WI38 (cell line): ENCODE measurements at regions not wholly inside any gene's neighbourhood (a gene's known extent, or its start where the extent isn't known, plus 50 kb on each side); places are given as distances from the start of the nearest gene placed in this dataset.

ENCODE experiments used
- H3K4me3 ChIP-seq: 2 replicates; pipeline ENCODE4 v1.5.1; 2011; ENCODE audit warnings: low read depth, mild to moderate bottlenecking, control low read depth, low read length
- CTCF ChIP-seq: IDR thresholded peaks from 2 replicates; pipeline ENCODE4 v1.5.1; 2012; ENCODE audit warnings: low read depth, mild to moderate bottlenecking, control low read depth, low read length

GRCh38 chr10:29389935-29390334 is 101.1 kb downstream of the LYZL1 start:
- no peak overlapping the region for H3K4me3 ChIP-seq
- no peak for TF ChIP-seq CTCF

- no peak overlapping the region for H3K4me3 ChIP-seq
- peak; percentile 92 for TF ChIP-seq CTCF
Observed at GRCh38 chr10:29392376-29393021, 103.6 kb downstream of the LYZL1 start.

- H3K4me3 ChIP-seq = no peak overlapping the region
- TF ChIP-seq CTCF = no peak
Observed at GRCh38 chr10:29394321-29394932, 105.6 kb downstream of the LYZL1 start.

- no peak overlapping the region for H3K4me3 ChIP-seq
- no peak for TF ChIP-seq CTCF
Observed at GRCh38 chr10:29395409-29395808, 106.5 kb downstream of the LYZL1 start.

GRCh38 chr10:29397221-29397620 is 108.4 kb downstream of the LYZL1 start:
- no peak overlapping the region for H3K4me3 ChIP-seq
- no peak for TF ChIP-seq CTCF

- H3K4me3 ChIP-seq = no peak overlapping the region
- no peak for TF ChIP-seq CTCF
Observed at GRCh38 chr10:29403208-29403607, 114.3 kb downstream of the LYZL1 start.

GRCh38 chr10:29407280-29407858 is 118.5 kb downstream of the LYZL1 start:
- H3K4me3 ChIP-seq = no peak overlapping the region
- no peak for TF ChIP-seq CTCF
